GM10248 (cell line): ENCODE measurements at regions not wholly inside any gene's neighbourhood (a gene's known extent, or its start where the extent isn't known, plus 50 kb on each side); places are given as distances from the start of the nearest gene placed in this dataset.

Experiments used
- CTCF ChIA-PET: fragments of 300-600 bp; sonication (Branson Sonifier 250); formaldehyde crosslinking; extraction: SDS; loops from one replicate; lab custom pipeline; 2021; ENCODE audit warnings: antibody characterized with exemption; lab: Yijun Ruan, JAX
- POLR2A ChIA-PET: fragments of 350-650 bp; sonication (Branson Sonifier 250); formaldehyde crosslinking; extraction: SDS; loops from one replicate; lab custom pipeline; 2020; ENCODE audit warnings: antibody characterized with exemption; lab: Yijun Ruan, JAX
- DNase-seq: peaks from one replicate; pipeline ENCODE4 v3.0.0; 2012; ENCODE audit errors: extremely low spot score
- TF ChIP-seq, protein P1 (sequence below): IDR thresholded peaks from 2 replicates; pipeline ENCODE4 v1.5.1; 2012; ENCODE audit warnings: mild to moderate bottlenecking, low read depth; ENCODE audit errors: extremely low read depth, missing control alignments, control extremely low read depth

- POLR2A ChIA-PET: interaction anchor here (0.7 kb wide), 1 partner anchor 291 kb away, joined by 3 read pairs; no protein-coding TSS in a partner anchor
- TF ChIP-seq, protein P1, sequence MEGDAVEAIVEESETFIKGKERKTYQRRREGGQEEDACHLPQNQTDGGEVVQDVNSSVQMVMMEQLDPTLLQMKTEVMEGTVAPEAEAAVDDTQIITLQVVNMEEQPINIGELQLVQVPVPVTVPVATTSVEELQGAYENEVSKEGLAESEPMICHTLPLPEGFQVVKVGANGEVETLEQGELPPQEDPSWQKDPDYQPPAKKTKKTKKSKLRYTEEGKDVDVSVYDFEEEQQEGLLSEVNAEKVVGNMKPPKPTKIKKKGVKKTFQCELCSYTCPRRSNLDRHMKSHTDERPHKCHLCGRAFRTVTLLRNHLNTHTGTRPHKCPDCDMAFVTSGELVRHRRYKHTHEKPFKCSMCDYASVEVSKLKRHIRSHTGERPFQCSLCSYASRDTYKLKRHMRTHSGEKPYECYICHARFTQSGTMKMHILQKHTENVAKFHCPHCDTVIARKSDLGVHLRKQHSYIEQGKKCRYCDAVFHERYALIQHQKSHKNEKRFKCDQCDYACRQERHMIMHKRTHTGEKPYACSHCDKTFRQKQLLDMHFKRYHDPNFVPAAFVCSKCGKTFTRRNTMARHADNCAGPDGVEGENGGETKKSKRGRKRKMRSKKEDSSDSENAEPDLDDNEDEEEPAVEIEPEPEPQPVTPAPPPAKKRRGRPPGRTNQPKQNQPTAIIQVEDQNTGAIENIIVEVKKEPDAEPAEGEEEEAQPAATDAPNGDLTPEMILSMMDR: no peak
- CTCF ChIA-PET: interaction anchor here (0.7 to 2.3 kb wide), 7 partner anchors 30 to 131 kb away, joined by 3 to 19 read pairs (median 3); no protein-coding TSS in a partner anchor
- no peak for DNase-seq
Observed at GRCh38 chr6:24987446-24988115, 51.8 kb upstream of the RIPOR2 start.

DNA sequence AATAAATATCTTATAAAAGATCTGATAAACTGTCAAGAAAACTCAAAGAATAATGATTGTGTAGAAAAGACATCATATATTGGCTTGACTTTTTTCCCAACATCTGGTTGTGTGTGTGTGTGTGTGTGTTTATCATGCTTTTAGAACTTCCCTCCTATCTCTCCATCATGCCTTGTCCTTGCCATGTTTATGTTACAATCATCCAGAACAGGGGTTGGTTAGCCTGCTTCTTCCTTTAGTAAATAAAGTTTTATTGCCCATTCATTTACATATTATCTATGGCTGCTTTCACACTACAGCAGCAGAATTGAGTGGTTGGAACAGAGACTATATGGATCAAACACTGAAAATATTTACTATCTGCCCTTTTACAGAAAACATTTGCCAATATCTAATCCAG, 52.8 kb upstream of the RIPOR2 start:
- no peak for DNase-seq
- TF ChIP-seq, protein P1: no peak
- ChIA-PET POLR2A (no interaction called here), CTCF (interaction anchor here (0.7 to 8.3 kb wide), 4 partner anchors 53 to 132 kb away, joined by 3 to 156 read pairs (median 12); partner anchors contain the start of gene RIPOR2)

DNA sequence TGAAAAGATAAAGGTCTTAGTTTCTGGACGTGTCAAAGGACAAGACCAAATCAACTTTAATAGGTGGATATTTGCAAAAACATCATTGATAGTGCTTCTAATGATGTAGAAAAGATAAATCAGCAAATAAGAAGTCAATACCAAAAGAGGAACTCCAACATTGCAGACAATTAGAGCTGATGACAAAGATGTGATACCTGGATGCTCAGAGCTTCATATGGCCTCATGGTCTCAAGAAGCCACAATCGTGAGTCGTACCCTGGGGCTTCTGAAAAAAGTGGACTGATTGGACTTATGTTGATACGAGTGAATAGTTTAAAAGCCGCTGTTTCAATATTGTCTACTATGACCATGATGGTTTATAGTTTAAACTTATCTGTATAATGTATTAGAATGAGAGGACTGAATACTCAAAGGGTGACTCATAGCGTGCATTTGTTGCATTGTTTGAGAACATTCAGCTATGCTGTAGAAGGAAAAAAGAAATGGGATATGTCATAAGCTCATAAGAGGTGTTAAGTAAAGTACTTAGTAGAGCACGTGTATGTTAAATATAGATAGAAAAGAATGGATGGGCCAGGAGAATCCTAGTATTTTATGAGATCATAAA, 54.6 kb upstream of the RIPOR2 start:
- ChIA-PET POLR2A (no interaction called here), CTCF (interaction anchor here (0.8 to 8.3 kb wide), 36 partner anchors 10 to 473 kb away, joined by 3 to 156 read pairs (median 15); partner anchors contain the start of gene RIPOR2)
- TF ChIP-seq, protein P1: no peak
- DNase-seq: no peak

DNA sequence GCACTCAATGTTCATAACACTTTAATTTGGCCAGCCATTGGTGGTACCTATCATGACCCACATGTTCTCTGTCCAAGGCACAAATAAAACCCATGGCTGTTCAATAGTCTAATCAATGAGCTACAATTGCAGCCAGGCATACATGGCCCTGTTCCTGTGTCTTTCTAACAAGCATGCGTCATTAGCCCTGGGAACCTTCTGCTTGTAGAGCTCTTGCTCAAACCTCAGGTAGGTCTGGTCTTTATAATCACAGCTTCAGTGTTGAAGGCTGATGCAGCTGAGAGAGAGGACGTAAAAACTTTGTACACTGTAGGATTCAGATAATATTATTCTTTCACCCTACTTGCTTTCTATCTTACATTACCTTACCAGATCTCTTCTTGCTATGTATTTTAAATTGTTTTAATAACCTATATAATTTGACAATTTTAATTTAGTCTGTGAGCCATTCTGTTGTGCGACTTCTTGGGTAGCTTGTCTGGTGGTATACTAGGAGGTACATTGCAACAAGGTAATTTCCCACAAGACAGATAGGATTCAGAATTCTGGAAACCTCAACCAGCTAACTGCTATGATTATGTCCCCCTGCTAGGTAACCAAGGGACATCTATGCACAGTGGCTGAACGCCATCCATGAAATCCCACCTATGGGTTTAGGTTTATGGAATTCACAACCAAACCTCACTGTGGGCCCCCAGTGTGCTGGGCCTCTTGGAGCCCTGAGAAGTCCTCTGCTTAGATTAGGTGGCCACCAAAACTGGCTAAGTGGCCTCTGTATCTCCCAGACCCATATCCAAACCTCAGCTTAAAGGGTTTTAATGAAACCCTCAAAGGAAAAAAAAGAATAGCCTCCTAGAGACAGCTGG, 55.4 kb upstream of the RIPOR2 start:
- ChIA-PET POLR2A (no interaction called here), CTCF (interaction anchor here (0.7 to 8.3 kb wide), 77 partner anchors 9 to 990 kb away, joined by 3 to 156 read pairs (median 6); partner anchors contain the start of genes ARMH2 and RIPOR2)
- no peak for DNase-seq
- TF ChIP-seq, protein P1: no peak

GRCh38 chr6:24991810-24992467, 56.2 kb upstream of the RIPOR2 start:
- CTCF ChIA-PET: interaction anchor here (0.6 to 8.3 kb wide), 76 partner anchors 8 to 990 kb away, joined by 3 to 156 read pairs (median 6); partner anchors contain the start of genes ARMH2 and RIPOR2
- POLR2A ChIA-PET: no interaction called here
- TF ChIP-seq, protein P1: peak; percentile 79
- peak; percentile 68 for DNase-seq
